GM18951 (cell line): ENCODE measurements at regions not wholly inside any gene's neighbourhood (a gene's known extent, or its start where the extent isn't known, plus 50 kb on each side); places are given as distances from the start of the nearest gene placed in this dataset.

Experiments
- POLR2A ChIP-seq: IDR thresholded peaks from 4 replicates; pipeline ENCODE4 v1.6.1; 2011; ENCODE audit warnings: mild to moderate bottlenecking; ENCODE audit not compliant: insufficient read length, insufficient read depth; ENCODE audit errors: extremely low read depth
- in situ Hi-C: fragments of 300-500 bp; cut with MboI; formaldehyde crosslinking; loops from one replicate; pipeline ENCODE4 v1.12.0; 2022; ENCODE audit warnings: low sequenced_read_pairs, mixed read lengths, inconsistent platforms; ENCODE audit not compliant: unreplicated experiment

DNA sequence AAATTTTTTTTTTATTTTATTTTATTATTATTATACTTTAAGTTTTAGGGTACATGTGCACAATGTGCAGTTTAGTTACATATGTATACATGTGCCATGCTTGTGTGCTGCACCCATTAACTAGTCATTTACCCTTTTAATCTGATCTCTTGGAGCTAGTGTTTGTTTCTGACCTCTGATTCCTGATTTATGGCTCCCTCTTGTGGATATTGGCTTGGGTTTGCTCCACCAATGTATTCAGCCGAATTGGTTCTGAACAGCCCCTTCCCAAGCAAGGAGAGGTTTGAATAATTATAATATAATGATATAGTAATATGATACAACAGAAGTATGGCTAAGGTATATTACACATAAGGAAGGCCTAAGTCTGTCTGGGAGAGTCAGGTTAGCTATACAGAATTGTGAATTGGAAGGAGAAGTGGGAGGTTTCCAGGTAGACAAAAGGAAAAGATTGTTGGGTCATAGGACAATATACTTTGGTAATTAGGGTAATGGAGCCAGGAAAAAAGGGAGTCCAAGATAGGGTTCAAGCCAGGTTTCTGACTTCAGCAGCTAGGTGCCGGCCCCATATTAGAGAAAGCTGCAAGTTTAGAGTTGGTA, 53.1 kb upstream of the HMCN1 start:
- in situ Hi-C loops, result loop anchor here (25.0 kb wide), 1 partner anchor 869 kb away; no protein-coding TSS in a partner anchor
- TF ChIP-seq POLR2A, result no peak

GRCh38 chr1:185680453-185680852, 53.7 kb upstream of the HMCN1 start:
- in situ Hi-C loops, result loop anchor here (25.0 kb wide), 1 partner anchor 868 kb away; no protein-coding TSS in a partner anchor
- no peak for TF ChIP-seq POLR2A

- TF ChIP-seq POLR2A, result no peak
- in situ Hi-C loops, result loop anchor here (25.0 kb wide), 1 partner anchor 867 kb away; no protein-coding TSS in a partner anchor
Measured at GRCh38 chr1:185679220-185679619, 55.0 kb upstream of the HMCN1 start.

DNA sequence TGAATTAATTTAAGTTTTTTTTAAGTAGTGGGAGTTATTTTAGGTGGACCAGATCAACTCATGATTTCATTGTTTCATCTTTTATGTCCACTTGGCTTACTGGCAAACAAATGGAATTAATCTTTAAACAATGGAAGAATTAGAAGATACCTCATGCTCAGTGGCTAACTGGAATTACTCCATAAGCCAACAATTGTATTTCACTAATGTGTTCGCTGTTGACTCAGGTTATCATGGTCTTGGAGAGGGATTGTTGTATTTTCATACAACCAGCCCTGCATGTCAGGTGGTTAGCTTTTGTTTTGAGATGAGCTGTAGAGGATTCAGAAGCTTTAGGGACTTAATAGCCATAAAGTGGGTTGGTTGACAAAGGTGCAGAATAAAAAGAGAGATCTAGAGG, 57.2 kb upstream of the HMCN1 start:
- in situ Hi-C loops, result loop anchor here (25.0 kb wide), 1 partner anchor 865 kb away; no protein-coding TSS in a partner anchor
- no peak for TF ChIP-seq POLR2A

- in situ Hi-C loops, result loop anchor here (25.0 kb wide), 1 partner anchor 362 kb away; the partner anchor contains the start of gene IVNS1ABP
- no peak for TF ChIP-seq POLR2A
Measured at GRCh38 chr1:185674201-185674600, 60.0 kb upstream of the HMCN1 start.

DNA sequence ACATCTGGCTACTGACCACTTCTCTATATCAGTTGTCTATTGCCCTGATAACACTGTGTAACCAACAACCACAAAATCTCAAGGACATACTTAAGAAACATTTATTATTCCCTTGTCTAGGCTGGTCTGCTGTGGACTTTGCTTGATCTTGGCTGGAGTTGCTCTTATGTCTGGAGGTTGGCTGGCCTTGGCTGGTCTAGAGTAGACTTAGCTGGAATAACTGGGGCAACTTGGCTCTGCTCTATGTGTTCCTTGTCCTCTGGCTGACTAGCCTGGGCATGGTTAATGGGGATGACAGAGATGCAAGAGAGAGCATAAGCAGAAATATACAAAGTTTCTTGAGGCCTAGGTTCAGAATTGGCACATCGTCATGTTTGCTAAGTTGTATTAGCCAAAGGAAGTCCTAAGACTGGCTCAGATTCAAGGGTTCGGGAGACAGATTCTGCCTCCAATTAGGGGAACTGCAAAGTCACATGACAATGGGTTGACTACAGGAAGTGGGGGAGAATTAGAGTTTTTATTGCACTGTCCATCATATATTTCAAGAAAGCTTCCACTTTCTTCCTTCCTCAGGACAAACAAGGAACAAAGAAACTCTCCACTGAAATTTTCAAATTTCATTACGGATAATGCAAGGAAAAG, 61.4 kb upstream of the HMCN1 start:
- in situ Hi-C loops, result loop anchor here (25.0 kb wide), 1 partner anchor 361 kb away; the partner anchor contains the start of gene IVNS1ABP
- TF ChIP-seq POLR2A, result no peak

- in situ Hi-C loops, result loop anchor here (25.0 kb wide), 1 partner anchor 358 kb away; the partner anchor contains the start of gene IVNS1ABP
- no peak for TF ChIP-seq POLR2A
Measured at GRCh38 chr1:185670187-185670627, 64.0 kb upstream of the HMCN1 start.

- TF ChIP-seq POLR2A, result no peak
- in situ Hi-C loops, result loop anchor here (25.0 kb wide), 1 partner anchor 356 kb away; the partner anchor contains the start of gene IVNS1ABP
Measured at GRCh38 chr1:185668013-185668412, 66.2 kb upstream of the HMCN1 start.

- no peak for TF ChIP-seq POLR2A
- in situ Hi-C loops, result loop anchor here (25.0 kb wide), 1 partner anchor 354 kb away; the partner anchor contains the start of gene IVNS1ABP
Measured at GRCh38 chr1:185666582-185666981, 67.6 kb upstream of the HMCN1 start.

- TF ChIP-seq POLR2A, result no peak
- in situ Hi-C loops, result loop anchor here (25.0 kb wide), 1 partner anchor 352 kb away; the partner anchor contains the start of gene IVNS1ABP
Measured at GRCh38 chr1:185663771-185664296, 70.4 kb upstream of the HMCN1 start.

DNA sequence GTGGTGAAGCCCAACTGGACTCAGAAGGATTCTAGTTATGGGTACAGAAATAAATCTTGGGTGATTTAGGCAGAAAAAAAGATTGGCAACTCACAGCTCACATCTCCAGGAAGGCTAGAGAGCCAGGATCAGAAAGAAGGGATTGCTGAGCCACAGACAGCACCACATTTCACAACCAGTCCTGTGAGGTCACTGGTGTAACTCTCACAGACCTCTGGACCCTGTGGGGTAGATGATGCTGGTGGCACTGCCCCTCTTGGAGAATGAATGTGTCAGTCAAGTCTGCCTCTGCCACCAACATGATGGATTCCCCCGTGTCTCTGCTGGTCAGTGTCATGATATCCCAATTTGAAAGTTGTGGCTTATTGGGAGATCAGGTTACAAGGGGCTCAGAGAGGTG, 70.9 kb upstream of the HMCN1 start:
- in situ Hi-C loops, result loop anchor here (25.0 kb wide), 1 partner anchor 351 kb away; the partner anchor contains the start of gene IVNS1ABP
- no peak for TF ChIP-seq POLR2A

GRCh38 chr1:185661971-185662370, 72.2 kb upstream of the HMCN1 start:
- no peak for TF ChIP-seq POLR2A
- in situ Hi-C loops, result loop anchor here (25.0 kb wide), 1 partner anchor 350 kb away; the partner anchor contains the start of gene IVNS1ABP

GRCh38 chr1:185656663-185657062, 77.5 kb upstream of the HMCN1 start:
- TF ChIP-seq POLR2A, result no peak
- in situ Hi-C loops, result loop anchor here (25.0 kb wide), 1 partner anchor 344 kb away; the partner anchor contains the start of gene IVNS1ABP
